ENCODE measurements at regions not wholly inside any gene's neighbourhood (a gene's known extent, or its start where the extent isn't known, plus 50 kb on each side); places are given as distances from the start of the nearest gene placed in this dataset.

DNA sequence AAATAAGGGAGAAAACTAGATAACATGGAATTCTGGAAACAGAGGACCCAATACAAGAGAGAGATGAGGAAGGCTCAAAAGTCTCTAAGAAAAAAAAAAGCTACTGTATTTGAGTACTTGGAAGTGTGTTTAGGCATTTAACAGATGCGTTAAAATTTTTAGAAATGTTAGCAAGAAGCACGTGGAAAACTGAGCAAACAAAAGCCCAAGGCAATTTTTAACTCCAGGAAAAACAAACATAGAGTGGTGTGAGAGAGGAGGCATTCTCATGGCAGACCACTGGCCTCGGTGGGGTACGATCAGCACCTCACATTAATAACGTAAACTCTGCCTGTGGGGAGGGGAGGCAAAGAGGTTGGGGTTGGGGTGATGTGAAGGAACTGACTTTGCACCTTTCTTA is 321.4 kb downstream of the GADD45G start:
- no peaks in the 10 kb centered on the region for H3K36me3 ChIP-seq (ENCODE audit: control insufficient read depth, insufficient read depth, low read length)
- no peak overlapping the region for H3K27ac ChIP-seq (ENCODE audit: low read depth, low read length)
- no peaks in the 10 kb centered on the region; the same call in 1 of the 2 replicates for H3K27me3 ChIP-seq (ENCODE audit: control insufficient read depth, insufficient read depth, low read length)
- H3K9me3 ChIP-seq (ENCODE audit: control insufficient read depth, insufficient read depth, low read depth, low read length) = no peaks in the 10 kb centered on the region
- no peak overlapping the region for H3K4me3 ChIP-seq (ENCODE audit: low read depth, low read length)
- H3K9ac ChIP-seq (ENCODE audit: low read length) = no peak overlapping the region
- H3K4me1 ChIP-seq (ENCODE audit: control insufficient read depth, insufficient read depth, low read length) = peaks cover 8% of the 10 kb centered on the region; the same call in 1 of the 2 replicates

GRCh38 chr9:89926691-89927220 is 321.9 kb downstream of the GADD45G start:
- Histone ChIP-seq H3K4me3 (ENCODE audit: low read depth, low read length) (no peak overlapping the region), H3K27ac (ENCODE audit: low read depth, low read length) (no peak overlapping the region), H3K36me3 (ENCODE audit: control insufficient read depth, insufficient read depth, low read length) (no peaks in the 10 kb centered on the region), H3K9me3 (ENCODE audit: control insufficient read depth, insufficient read depth, low read depth, low read length) (no peaks in the 10 kb centered on the region), H3K9ac (ENCODE audit: low read length) (no peak overlapping the region), H3K27me3 (ENCODE audit: control insufficient read depth, insufficient read depth, low read length) (no peaks in the 10 kb centered on the region; the same call in 1 of the 2 replicates), H3K4me1 (ENCODE audit: control insufficient read depth, insufficient read depth, low read length) (peaks cover 8% of the 10 kb centered on the region; the same call in 1 of the 2 replicates)

GRCh38 chr9:89928106-89928505 is 323.3 kb downstream of the GADD45G start:
- no peak overlapping the region for H3K4me3 ChIP-seq (ENCODE audit: low read depth, low read length)
- H3K27ac ChIP-seq (ENCODE audit: low read depth, low read length) = no peak overlapping the region
- no peaks in the 10 kb centered on the region for H3K36me3 ChIP-seq (ENCODE audit: control insufficient read depth, insufficient read depth, low read length)
- no peaks in the 10 kb centered on the region; the same call in 1 of the 2 replicates for H3K27me3 ChIP-seq (ENCODE audit: control insufficient read depth, insufficient read depth, low read length)
- no peak overlapping the region for H3K9ac ChIP-seq (ENCODE audit: low read length)
- H3K4me1 ChIP-seq (ENCODE audit: control insufficient read depth, insufficient read depth, low read length) = peaks cover 8% of the 10 kb centered on the region; the same call in 1 of the 2 replicates
- H3K9me3 ChIP-seq (ENCODE audit: control insufficient read depth, insufficient read depth, low read depth, low read length) = no peaks in the 10 kb centered on the region

GRCh38 chr9:89928521-89929275 is 323.9 kb downstream of the GADD45G start:
- no peak overlapping the region for H3K27ac ChIP-seq (ENCODE audit: low read depth, low read length)
- H3K27me3 ChIP-seq (ENCODE audit: control insufficient read depth, insufficient read depth, low read length) = no peaks in the 10 kb centered on the region; the same call in 1 of the 2 replicates
- H3K9ac ChIP-seq (ENCODE audit: low read length) = no peak overlapping the region
- no peak overlapping the region for H3K4me3 ChIP-seq (ENCODE audit: low read depth, low read length)
- H3K9me3 ChIP-seq (ENCODE audit: control insufficient read depth, insufficient read depth, low read depth, low read length) = no peaks in the 10 kb centered on the region
- no peaks in the 10 kb centered on the region for H3K36me3 ChIP-seq (ENCODE audit: control insufficient read depth, insufficient read depth, low read length)
- peaks cover 6% of the 10 kb centered on the region; the same call in 1 of the 2 replicates for H3K4me1 ChIP-seq (ENCODE audit: control insufficient read depth, insufficient read depth, low read length)

DNA sequence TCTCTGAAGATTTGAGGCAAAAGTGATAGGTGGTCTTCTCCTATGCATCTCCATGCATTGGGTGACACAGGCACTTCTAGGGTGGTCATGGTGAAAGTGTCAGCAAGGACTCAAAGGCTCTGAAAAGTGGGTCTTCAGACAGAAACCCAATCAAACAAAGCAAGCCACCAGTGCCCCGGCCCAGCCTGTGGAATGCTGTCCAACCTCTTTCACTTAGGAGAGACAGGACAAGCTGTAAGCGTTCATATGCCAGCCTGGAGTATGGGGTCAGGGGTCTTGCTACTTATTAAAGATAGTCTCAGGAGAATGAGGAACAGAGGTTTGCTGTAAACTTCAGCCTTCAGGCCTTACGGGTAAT is 324.5 kb downstream of the GADD45G start:
- no peak overlapping the region for H3K27ac ChIP-seq (ENCODE audit: low read depth, low read length)
- 0 out of 2 replicates have a peak, but pooled peaks cover 2% of the 10 kb centered on the region for H3K4me1 ChIP-seq (ENCODE audit: control insufficient read depth, insufficient read depth, low read length)
- no peak overlapping the region for H3K4me3 ChIP-seq (ENCODE audit: low read depth, low read length)
- H3K9ac ChIP-seq (ENCODE audit: low read length) = no peak overlapping the region
- no peaks in the 10 kb centered on the region; the same call in 1 of the 2 replicates for H3K27me3 ChIP-seq (ENCODE audit: control insufficient read depth, insufficient read depth, low read length)
- no peaks in the 10 kb centered on the region for H3K36me3 ChIP-seq (ENCODE audit: control insufficient read depth, insufficient read depth, low read length)
- no peaks in the 10 kb centered on the region for H3K9me3 ChIP-seq (ENCODE audit: control insufficient read depth, insufficient read depth, low read depth, low read length)

DNA sequence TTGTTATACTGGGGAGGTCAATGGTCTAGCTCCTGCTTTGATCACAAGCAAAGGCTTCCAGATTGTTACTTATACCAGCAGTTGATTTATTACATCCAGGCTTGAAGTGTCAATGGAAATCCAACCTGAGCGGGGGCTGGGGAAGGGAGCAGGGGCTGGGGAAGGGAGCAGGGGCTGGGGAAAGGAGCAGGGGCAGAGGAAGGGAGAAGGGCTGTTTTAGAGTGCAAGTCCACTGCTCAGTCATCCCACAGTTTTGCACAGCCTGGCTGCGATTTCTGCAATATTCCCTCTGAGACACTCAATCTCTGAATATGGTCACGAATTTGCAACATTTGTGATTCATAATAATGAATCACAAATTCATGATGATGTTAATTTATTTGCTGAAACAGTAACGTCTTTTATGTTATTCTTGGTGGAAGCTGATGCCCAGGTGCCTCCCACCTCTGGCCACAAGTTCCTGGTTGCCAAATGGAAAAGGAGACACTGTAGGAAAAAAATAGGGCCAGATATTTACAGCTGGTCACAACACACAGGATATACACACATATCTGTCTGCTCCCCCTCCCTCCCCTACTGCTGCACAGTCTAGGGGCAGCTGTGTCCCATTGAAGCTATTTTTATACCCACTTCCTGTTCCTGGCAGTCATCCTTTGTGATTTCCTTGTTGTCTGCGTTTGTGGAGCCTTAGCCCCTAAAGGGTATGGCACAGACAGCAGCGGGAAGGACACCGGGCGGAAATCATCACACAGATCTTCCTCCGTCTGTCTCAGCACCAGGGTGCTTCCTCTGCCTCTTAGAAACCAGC is 325.1 kb downstream of the GADD45G start:
- Histone ChIP-seq H3K36me3 (ENCODE audit: control insufficient read depth, insufficient read depth, low read length) (no peaks in the 10 kb centered on the region), H3K27ac (ENCODE audit: low read depth, low read length) (no peak overlapping the region), H3K4me1 (ENCODE audit: control insufficient read depth, insufficient read depth, low read length) (0 out of 2 replicates have a peak, but pooled peaks cover 2% of the 10 kb centered on the region), H3K27me3 (ENCODE audit: control insufficient read depth, insufficient read depth, low read length) (no peaks in the 10 kb centered on the region; the same call in 1 of the 2 replicates), H3K9me3 (ENCODE audit: control insufficient read depth, insufficient read depth, low read depth, low read length) (no peaks in the 10 kb centered on the region), H3K9ac (ENCODE audit: low read length) (no peak overlapping the region), H3K4me3 (ENCODE audit: low read depth, low read length) (no peak overlapping the region)

DNA sequence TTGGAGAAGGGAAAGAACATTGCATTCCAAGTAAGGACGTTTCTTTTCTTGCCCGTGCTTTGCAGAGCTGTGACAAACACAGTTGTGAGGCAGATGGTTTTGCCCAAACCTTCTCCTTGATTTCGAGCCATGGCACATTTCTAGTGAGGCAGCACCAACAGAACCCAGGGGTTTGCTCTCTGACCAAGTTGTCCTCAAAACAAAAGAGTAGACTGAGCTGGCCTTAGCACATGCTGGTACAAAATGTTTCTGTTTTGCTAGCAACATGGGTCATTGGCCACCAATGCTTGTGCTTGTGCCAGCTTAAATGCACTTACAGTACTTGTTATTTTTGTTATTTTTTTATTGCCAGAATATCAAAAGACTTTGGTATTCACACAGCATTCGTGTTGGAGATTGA is 328.8 kb downstream of the GADD45G start:
- Histone ChIP-seq H3K27ac (ENCODE audit: low read depth, low read length) (no peak overlapping the region), H3K9me3 (ENCODE audit: control insufficient read depth, insufficient read depth, low read depth, low read length) (no peaks in the 10 kb centered on the region), H3K4me1 (ENCODE audit: control insufficient read depth, insufficient read depth, low read length) (0 out of 2 replicates have a peak, but pooled peaks cover 2% of the 10 kb centered on the region), H3K9ac (ENCODE audit: low read length) (no peak overlapping the region), H3K4me3 (ENCODE audit: low read depth, low read length) (no peak overlapping the region), H3K27me3 (ENCODE audit: control insufficient read depth, insufficient read depth, low read length) (no peaks in the 10 kb centered on the region), H3K36me3 (ENCODE audit: control insufficient read depth, insufficient read depth, low read length) (no peaks in the 10 kb centered on the region)

- Histone ChIP-seq H3K9me3 (ENCODE audit: control insufficient read depth, insufficient read depth, low read depth, low read length) (no peaks in the 10 kb centered on the region), H3K27ac (ENCODE audit: low read depth, low read length) (no peak overlapping the region), H3K9ac (ENCODE audit: low read length) (no peak overlapping the region), H3K4me3 (ENCODE audit: low read depth, low read length) (no peak overlapping the region), H3K4me1 (ENCODE audit: control insufficient read depth, insufficient read depth, low read length) (0 out of 2 replicates have a peak, but pooled peaks cover 1% of the 10 kb centered on the region), H3K27me3 (ENCODE audit: control insufficient read depth, insufficient read depth, low read length) (no peaks in the 10 kb centered on the region), H3K36me3 (ENCODE audit: control insufficient read depth, insufficient read depth, low read length) (no peaks in the 10 kb centered on the region)
Observed at GRCh38 chr9:89935115-89935514, 330.3 kb downstream of the GADD45G start.

DNA sequence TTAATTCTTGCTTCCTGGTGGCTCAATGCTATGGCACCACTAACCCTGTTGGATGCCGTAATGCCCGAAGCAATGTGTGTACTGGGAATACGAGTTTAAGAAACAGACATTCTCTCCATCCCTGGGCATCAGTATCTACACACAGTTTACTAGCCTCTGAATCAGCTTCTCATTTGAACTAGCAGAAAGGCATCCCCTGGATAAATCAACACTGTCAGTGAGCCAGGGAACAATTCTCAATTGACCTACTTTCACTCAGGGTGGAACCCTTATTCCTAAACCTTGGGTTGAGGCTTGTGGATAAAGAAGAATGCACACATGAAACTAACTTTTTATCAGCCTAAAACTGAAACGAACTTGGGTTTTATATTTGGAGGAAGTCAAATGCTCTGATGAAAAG is 331.0 kb downstream of the GADD45G start:
- no peaks in the 10 kb centered on the region for H3K27me3 ChIP-seq (ENCODE audit: control insufficient read depth, insufficient read depth, low read length)

DNA sequence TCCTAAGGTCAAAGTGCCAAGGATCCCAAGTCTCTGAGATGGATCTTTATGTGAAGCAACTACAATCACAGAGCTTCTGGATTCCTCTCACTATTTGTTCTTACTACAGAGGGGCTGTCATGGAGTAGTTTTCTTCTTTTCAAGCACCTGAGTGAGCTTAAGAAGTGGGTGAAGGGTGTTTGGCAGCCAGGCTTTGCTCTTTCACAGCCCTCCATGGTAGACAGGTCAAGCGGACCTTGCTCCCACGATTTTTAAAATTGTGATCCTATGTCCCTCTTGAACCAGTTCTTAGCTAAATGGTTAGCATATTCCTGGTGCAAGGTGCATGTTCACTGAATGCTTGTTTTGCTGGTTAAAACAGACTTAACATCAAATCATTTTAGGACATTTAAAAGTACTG is 332.2 kb downstream of the GADD45G start:
- Histone ChIP-seq H3K4me3 (ENCODE audit: low read depth, low read length) (no peak overlapping the region), H3K27ac (ENCODE audit: low read depth, low read length) (no peak overlapping the region), H3K36me3 (ENCODE audit: control insufficient read depth, insufficient read depth, low read length) (no peaks in the 10 kb centered on the region), H3K9ac (ENCODE audit: low read length) (no peak overlapping the region), H3K4me1 (ENCODE audit: control insufficient read depth, insufficient read depth, low read length) (no peaks in the 10 kb centered on the region), H3K27me3 (ENCODE audit: control insufficient read depth, insufficient read depth, low read length) (no peaks in the 10 kb centered on the region), H3K9me3 (ENCODE audit: control insufficient read depth, insufficient read depth, low read depth, low read length) (no peaks in the 10 kb centered on the region)

More for the DNA sequence above, 331.0 kb downstream of the GADD45G start:
- no peaks in the 10 kb centered on the region for H3K36me3 ChIP-seq (ENCODE audit: control insufficient read depth, insufficient read depth, low read length)
- H3K27ac ChIP-seq (ENCODE audit: low read depth, low read length) = no peak overlapping the region
- H3K4me1 ChIP-seq (ENCODE audit: control insufficient read depth, insufficient read depth, low read length) = no peaks in the 10 kb centered on the region
- H3K9me3 ChIP-seq (ENCODE audit: control insufficient read depth, insufficient read depth, low read depth, low read length) = no peaks in the 10 kb centered on the region
- no peak overlapping the region for H3K9ac ChIP-seq (ENCODE audit: low read length)
- no peak overlapping the region for H3K4me3 ChIP-seq (ENCODE audit: low read depth, low read length)

GRCh38 chr9:89939181-89939580 is 334.4 kb downstream of the GADD45G start:
- no peaks in the 10 kb centered on the region for H3K4me1 ChIP-seq (ENCODE audit: control insufficient read depth, insufficient read depth, low read length)
- no peaks in the 10 kb centered on the region for H3K9me3 ChIP-seq (ENCODE audit: control insufficient read depth, insufficient read depth, low read depth, low read length)
- no peaks in the 10 kb centered on the region for H3K36me3 ChIP-seq (ENCODE audit: control insufficient read depth, insufficient read depth, low read length)
- H3K4me3 ChIP-seq (ENCODE audit: low read depth, low read length) = no peak overlapping the region
- no peak overlapping the region for H3K9ac ChIP-seq (ENCODE audit: low read length)
- H3K27ac ChIP-seq (ENCODE audit: low read depth, low read length) = no peak overlapping the region
- H3K27me3 ChIP-seq (ENCODE audit: control insufficient read depth, insufficient read depth, low read length) = no peaks in the 10 kb centered on the region; the same call in 1 of the 2 replicates

All from HUES6 (cell line).